ENCODE measurements at regions not wholly inside any gene's neighbourhood (a gene's known extent, or its start where the extent isn't known, plus 50 kb on each side); places are given as distances from the start of the nearest gene placed in this dataset.

DNA sequence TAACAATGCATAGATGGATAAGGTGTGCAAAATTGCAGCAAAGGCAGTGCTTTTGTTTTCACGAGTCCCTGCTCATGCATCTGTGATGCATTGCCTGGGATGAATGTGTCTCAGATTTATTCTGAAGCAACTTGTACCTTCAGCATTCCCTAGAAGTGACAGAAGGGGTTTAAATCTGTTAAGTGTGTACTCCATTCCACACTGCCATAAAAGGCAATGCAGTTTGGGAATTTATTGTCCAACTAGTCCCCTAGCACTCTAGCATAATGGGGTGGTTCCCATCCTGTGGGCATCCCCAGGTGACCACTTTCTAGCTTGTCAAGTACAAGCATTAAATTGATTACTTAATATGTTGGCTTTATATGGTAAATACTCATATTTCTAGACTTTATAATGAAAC, 306.5 kb upstream of the CBLB start:
- no peak for DNase-seq (ENCODE audit: low read depth)

DNA sequence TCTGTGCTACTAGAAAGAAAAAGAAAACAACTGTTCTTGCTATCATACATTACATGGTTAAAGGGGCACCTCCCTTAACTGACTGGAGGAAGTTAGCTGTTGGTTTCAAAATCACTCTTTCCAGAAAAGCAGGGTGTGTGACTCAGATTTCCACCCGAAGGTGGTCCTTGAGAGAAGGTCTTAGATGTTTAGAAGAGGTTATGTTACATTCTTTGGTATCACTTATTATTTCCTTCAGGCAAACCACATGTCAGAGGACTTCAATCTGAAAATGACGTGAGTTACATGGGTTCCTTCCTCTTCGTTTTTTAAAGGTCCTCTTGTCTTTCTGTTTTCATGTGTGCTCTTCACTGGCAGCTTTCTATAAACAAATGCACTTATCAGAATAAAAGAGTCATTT, 307.9 kb upstream of the CBLB start:
- DNase-seq (ENCODE audit: low read depth), result no peak

DNA sequence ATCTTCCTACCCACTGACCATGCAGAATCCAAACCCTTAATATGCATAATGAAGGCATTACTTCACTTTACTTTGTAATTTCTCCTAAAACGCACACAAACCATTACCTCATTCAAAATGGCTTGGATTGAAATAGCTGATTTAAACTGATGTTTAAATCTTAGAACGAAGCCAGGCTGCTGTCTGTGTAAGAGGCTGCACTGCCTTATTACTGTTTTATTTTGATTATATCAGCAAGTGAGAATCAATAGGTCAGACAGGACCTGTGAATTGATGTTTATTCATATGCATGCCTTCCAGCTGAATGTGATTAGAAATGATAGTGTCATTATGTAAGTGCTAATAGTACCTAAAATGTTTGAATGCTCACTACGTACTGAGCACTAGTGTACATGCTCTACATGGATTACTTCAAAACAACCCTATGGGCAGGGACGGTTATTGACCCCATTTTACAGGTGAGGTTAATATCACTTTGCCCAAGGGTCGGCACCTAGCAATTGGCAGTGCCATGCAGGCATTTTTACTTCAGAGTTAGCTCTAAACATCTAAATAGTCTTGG, 314.2 kb upstream of the CBLB start:
- no peak for DNase-seq (ENCODE audit: low read depth)

DNA sequence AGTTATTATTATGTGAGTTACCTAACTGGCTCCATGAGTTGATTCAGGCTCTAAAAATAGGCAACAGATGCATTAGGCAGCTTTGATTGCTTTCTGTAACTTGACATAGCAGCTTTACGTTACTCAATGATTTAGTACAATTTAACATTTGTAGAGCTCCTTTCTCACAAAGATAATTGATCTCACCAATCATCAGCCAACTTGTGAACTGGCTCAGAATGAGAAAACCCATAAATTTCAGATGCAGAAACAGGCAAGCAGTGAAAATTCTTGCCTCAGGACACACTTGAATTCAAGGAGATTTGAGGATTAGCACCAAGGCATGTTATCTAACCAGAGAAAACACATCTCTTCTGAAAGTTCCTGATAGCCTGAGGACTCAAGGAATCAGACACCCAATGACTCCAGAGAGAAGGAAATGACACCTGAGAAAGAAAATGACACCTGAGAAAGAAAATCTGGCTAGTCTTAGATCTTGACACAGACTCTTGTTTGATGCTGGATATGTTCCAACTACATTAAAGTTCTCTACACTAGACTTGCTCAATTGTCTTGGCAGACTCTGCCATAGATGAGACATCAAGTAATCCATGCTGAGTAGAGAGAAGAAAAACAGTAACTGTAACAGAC, 315.1 kb upstream of the CBLB start:
- peak; percentile 34 for DNase-seq (ENCODE audit: low read depth)

- DNase-seq (ENCODE audit: low read depth), result no peak
Observed at GRCh38 chr3:106184540-106185457, 316.0 kb upstream of the CBLB start.

- no peak for DNase-seq (ENCODE audit: low read depth)
Observed at GRCh38 chr3:106185949-106186348, 317.1 kb upstream of the CBLB start.

- no peak for DNase-seq (ENCODE audit: low read depth)
Observed at GRCh38 chr3:106190296-106190695, 321.5 kb upstream of the CBLB start.

DNA sequence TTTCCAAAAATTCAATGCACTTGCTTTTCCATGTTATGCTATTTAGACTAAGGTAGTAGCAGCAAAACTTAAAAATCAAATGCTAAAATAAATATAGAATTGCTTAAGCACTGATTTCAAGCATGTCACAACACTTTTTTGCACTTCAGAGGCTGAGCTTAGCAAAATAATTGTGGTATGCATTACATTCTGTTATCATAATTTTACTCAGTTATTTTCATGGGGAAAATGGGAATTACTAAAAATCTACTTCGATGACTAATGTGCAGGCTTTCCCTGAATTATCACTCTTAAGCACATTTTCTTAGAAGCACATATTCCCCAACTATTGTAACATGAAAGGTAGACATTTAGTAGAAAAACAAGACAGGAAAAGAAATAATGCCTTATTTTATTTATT, 322.4 kb upstream of the CBLB start:
- no peak for DNase-seq (ENCODE audit: low read depth)

GRCh38 chr3:106191913-106192312, 323.1 kb upstream of the CBLB start:
- no peak for DNase-seq (ENCODE audit: low read depth)

- DNase-seq (ENCODE audit: low read depth), result no peak
Observed at GRCh38 chr3:106193876-106194275, 325.1 kb upstream of the CBLB start.

DNA sequence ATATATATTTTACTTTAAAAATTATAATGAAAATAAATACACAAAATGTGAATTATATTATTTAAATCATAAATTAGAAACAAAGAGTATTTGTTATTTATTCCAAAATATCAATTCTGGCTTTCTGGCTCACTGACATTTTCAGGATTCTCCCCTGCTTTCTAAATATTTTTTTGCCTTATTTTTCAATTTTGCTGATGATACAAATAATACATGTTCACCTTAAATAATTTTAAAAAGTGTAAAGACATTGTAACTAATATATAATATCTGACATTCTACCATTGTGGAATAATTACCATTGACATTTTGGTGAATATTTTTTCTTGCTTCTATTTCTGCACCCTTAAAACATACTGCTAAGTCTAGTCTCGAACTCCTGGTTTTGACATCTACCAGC, 325.9 kb upstream of the CBLB start:
- DNase-seq (ENCODE audit: low read depth), result no peak

DNA sequence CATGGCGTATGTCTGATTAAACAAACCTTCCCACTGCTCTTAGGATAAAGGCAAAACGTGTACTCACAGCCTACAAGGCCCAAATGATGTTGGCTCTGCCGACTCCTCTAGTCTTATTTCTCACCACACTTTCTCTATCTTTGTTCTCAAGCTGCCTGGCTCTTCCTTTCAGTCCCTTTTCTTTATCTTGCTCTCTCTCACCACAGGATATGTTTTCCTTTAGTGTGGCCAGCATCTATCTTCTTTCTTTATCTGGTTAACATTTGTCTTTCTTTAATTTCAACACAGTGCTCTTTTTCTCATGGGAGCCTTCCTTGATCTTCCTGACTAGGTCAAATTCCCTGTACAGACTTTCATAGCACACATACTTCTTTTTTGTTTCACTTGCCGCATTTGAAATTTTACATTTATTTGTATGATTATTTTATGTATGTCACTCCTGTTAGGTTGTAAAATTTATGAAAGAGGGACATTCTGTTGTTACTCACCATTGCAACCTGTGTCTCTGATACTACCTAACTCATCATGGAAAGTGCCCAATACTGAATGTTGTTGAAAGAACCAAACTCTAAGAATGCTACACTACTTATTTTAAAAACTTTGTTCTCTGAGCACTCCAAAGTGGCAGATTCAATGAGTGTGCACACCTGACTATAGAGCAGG, 328.9 kb upstream of the CBLB start:
- no peak for DNase-seq (ENCODE audit: low read depth)

GRCh38 chr3:106204160-106204868, 335.5 kb upstream of the CBLB start:
- DNase-seq (ENCODE audit: low read depth), result no peak

GRCh38 chr3:106206146-106206545, 337.3 kb upstream of the CBLB start:
- no peak for DNase-seq (ENCODE audit: low read depth)

DNA sequence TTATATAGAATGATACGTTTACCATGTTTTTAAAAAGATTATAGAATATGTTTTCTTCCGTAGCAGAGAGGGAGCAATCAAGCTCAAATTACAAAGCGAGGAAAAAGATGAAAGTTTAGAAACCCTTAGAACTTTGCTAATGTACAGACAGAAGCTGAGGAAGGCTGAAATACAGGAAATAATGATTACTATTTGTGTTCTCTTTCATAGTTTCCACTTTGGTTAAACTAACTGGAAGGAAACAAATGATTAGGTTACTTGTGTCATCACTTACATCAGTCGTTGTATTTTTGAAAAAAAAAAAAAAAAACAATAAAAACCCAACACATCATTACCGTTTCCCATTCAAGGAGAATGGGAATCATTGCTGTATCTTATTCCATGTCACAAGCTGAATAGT, 337.8 kb upstream of the CBLB start:
- DNase-seq (ENCODE audit: low read depth), result no peak

DNA sequence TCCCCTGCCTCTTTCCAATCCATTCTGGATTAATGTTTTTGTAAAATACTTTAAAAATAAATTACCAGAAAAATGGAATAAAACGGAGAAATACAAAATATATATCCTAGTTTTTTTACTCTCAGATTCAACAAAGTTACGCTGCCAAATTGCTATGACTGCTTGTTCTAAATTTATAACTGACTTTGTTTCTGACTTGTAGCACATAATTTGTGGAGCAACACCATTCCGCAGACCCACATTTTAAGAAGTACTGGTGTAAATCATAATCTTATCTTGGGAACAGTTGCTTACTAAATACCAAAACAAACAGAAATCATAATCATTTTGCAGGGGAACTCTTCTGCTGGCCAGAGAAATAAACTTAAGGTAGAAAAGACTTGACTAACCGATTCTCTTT, 339.4 kb upstream of the CBLB start:
- DNase-seq (ENCODE audit: low read depth), result no peak

DNA sequence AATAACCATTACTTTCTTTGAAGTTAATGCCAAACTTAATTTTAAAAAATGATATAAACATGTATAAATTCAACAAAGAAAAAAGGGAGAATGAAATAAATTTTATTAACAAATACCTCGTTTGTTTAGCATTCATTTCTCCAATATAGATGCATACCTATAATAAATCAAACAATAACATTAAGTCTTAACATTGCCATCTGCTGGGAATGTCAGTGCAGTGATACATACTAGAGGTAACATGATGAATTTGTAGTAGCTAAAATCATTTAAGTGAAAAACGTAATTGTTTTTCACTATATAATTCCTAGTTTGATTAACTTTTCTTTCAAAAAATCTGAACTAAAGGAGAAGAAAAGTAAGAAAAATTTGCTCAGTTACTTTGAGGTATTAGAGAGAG, 340.2 kb upstream of the CBLB start:
- DNase-seq (ENCODE audit: low read depth), result no peak

DNA sequence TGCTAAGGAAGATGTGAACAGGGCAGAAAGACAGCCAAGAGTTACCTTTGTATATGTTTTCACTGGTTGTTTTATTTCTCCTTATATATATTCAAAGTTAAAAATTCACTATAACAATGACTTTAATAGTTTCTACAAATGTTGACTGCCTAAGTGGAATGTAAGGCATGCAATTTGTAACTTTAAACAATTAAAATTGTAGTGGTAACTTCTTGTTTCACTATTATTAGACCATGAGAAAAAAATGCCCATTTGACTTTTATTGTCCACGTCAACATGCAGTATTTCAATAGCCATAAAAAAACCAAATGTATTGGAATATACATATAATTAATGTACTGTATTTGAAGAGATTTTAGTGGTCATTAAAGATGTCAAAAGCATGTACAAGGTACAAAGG, 340.7 kb upstream of the CBLB start:
- DNase-seq (ENCODE audit: low read depth), result no peak

DNA sequence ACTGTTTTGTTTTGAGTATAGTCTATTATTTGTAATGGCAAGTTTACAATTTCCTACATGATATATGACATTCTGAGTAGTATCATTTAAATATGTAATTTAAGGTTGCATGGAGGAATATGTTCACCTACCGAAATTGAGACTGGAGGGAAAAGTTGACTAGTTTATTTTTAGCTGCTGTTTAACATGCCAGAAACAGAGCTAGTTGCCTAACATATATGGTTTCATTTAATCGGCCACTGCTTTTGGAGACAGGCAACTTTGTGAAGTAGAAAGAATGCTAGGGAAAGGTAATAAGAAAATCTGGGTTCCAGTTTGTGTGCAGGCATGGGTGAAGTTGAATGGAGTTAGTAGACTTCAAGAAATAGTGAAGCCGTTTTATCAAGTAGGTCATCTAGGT, 342.1 kb upstream of the CBLB start:
- DNase-seq (ENCODE audit: low read depth), result no peak

DNA sequence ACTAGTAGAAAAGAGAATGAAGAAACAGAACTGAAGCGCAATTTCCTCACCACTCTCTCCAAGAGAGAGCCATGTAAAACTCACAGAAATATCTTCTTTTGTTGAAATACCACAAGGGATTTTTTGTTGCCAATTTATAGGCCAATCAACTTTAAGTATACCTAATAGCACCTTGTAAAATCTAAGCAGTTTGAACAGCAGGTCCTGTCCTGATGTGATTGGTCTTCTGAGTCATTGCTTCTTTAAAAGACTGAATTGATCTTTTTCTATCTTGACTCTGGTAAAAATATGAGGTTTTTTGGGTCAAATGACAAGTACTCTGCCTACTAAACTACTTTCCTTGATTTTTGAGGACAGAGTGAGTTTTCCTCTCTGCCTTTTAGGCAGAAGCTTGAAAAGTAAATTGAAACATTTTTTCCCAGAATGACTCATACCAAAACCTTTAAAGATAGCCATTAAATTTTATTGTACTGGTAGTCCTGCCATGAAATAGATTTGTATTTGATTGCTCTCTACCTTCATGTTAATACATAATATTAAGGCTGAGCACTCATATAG, 343.9 kb upstream of the CBLB start:
- DNase-seq (ENCODE audit: low read depth), result no peak

- DNase-seq (ENCODE audit: low read depth), result no peak
Observed at GRCh38 chr3:106213954-106214353, 345.1 kb upstream of the CBLB start.

DNA sequence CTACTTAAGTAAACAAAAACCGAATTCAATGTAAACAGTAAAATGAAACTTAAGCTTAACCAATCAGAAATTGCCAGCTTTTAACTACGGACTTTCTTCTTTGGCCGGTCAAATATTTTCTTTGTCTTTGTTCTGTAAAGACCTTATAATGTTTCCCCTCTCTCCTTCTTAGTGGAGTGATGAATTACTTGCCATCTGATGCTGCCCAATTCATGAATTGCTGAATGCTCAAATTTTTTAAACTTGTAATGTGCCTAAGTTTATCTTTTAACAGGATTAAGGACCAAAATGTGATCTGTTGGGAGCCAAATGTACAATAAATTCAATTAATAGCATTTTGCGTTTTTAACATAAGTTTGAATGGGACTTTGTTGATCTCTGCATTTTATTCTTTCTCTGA, 345.8 kb upstream of the CBLB start:
- no peak for DNase-seq (ENCODE audit: low read depth)

Measured in non-pigmented ciliary epithelial cell (primary cell).